ENCODE measurements at regions not wholly inside any gene's neighbourhood (a gene's known extent, or its start where the extent isn't known, plus 50 kb on each side); places are given as distances from the start of the nearest gene placed in this dataset.

DNA sequence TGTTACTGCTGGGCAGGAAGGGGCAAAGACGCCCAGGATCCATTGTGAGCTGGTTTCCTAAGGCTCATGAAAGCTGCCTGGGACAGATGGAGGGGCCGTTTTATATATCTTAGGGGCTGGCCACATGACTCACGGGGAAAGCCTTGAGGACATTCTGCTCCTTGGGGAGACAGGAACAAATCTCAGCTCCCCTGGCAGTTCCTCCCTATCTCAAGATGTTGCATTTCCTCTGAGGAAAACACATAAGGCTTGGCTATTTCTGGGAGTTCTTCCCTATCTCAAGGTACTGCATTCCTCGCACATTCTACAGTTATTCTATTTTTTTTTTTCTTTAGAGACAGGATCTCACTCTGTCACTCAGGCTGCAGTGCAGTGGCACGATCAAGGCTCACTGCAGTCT, 804.6 kb upstream of the TENM3 start:
- TF ChIP-seq, protein P1, sequence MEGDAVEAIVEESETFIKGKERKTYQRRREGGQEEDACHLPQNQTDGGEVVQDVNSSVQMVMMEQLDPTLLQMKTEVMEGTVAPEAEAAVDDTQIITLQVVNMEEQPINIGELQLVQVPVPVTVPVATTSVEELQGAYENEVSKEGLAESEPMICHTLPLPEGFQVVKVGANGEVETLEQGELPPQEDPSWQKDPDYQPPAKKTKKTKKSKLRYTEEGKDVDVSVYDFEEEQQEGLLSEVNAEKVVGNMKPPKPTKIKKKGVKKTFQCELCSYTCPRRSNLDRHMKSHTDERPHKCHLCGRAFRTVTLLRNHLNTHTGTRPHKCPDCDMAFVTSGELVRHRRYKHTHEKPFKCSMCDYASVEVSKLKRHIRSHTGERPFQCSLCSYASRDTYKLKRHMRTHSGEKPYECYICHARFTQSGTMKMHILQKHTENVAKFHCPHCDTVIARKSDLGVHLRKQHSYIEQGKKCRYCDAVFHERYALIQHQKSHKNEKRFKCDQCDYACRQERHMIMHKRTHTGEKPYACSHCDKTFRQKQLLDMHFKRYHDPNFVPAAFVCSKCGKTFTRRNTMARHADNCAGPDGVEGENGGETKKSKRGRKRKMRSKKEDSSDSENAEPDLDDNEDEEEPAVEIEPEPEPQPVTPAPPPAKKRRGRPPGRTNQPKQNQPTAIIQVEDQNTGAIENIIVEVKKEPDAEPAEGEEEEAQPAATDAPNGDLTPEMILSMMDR (IDR thresholded peaks at IDR 0.05; ENCODE audit: low read depth, low read length, missing control alignments): no peak
- no peak overlapping the region for H3K4me3 ChIP-seq (ENCODE audit: low read depth, low read length)
- in situ Hi-C loops (cut with HindIII; ENCODE audit: low sequenced_read_pairs): no loop called here
- no peak for DNase-seq (ENCODE audit: low read depth)

DNA sequence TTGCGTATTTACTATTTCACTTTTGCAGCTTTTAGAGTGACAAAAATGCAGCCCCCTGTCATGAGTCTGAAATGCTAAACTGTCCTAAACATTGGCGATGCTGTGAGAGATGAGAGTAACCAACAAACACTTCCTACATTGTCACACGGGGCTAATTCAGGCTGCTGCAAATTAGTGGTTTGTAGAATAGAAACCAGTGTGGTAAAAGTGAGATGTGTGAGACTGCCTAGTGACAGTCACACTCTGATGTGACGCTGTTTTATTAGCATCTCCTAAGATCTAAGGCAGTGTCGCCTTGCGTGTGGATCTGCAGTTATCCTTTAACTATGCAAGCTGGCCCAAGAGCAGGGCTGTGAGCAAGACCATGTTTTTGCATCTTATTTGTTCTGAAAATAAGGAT, 800.2 kb upstream of the TENM3 start:
- no peak for DNase-seq (ENCODE audit: low read depth)
- H3K4me3 ChIP-seq (ENCODE audit: low read depth, low read length): no peak overlapping the region
- in situ Hi-C loops (cut with HindIII; ENCODE audit: low sequenced_read_pairs): no loop called here
- TF ChIP-seq, protein P1 (IDR thresholded peaks at IDR 0.05; ENCODE audit: low read depth, low read length, missing control alignments): no peak

DNA sequence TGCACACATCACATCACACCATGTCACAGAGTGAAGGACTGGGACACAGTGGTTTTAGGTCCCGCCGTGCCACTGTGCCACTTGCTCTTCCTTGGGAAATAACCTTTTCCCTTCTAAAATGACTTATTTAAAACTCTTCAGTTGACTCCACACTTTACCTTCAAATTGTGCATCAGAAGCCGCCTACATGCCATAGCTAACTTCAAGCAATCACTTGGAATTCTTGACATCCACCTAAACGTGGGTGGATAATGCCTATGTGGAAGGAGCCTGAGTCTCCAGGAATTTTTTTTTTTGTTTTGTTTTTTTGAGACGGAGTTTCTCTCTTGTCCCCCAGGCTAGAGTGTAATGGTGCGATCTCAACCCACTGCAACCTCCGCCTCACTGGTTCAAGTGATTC, 777.4 kb upstream of the TENM3 start:
- in situ Hi-C loops (cut with HindIII; ENCODE audit: low sequenced_read_pairs): no loop called here
- DNase-seq (ENCODE audit: low read depth): no peak
- TF ChIP-seq, protein P1 (IDR thresholded peaks at IDR 0.05; ENCODE audit: low read depth, low read length, missing control alignments): no peak
- H3K4me3 ChIP-seq (ENCODE audit: low read depth, low read length): no peak overlapping the region

GRCh38 chr4:181468451-181468850, 774.8 kb upstream of the TENM3 start:
- TF ChIP-seq, protein P1 (IDR thresholded peaks at IDR 0.05; ENCODE audit: low read depth, low read length, missing control alignments): no peak
- no peak for DNase-seq (ENCODE audit: low read depth)
- in situ Hi-C loops (cut with HindIII; ENCODE audit: low sequenced_read_pairs): no loop called here
- no peak overlapping the region for H3K4me3 ChIP-seq (ENCODE audit: low read depth, low read length)

GRCh38 chr4:181470306-181470705, 772.9 kb upstream of the TENM3 start:
- H3K4me3 ChIP-seq (ENCODE audit: low read depth, low read length): no peak overlapping the region
- in situ Hi-C loops (cut with HindIII; ENCODE audit: low sequenced_read_pairs): no loop called here
- no peak for DNase-seq (ENCODE audit: low read depth)
- TF ChIP-seq, protein P1 (IDR thresholded peaks at IDR 0.05; ENCODE audit: low read depth, low read length, missing control alignments): no peak

DNA sequence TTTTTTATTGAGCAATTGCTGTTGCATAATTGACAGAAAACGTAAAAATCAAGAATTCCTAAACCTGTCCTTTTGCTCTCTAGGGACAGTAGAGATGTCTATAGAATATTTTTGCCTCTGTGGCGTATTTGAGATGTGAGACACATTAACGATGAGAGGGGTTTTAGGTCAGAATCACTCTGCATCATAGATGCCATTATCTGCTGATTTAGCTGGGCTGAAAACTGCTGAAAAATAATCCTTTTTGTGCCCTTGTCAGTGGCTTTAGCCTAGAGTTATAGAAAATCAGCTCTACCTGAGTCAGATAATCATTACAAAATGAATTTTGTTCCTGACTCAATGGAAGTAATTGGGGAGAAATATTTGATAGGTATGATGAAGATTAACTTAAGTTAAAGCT, 767.8 kb upstream of the TENM3 start:
- no peak for DNase-seq (ENCODE audit: low read depth)
- TF ChIP-seq, protein P1 (IDR thresholded peaks at IDR 0.05; ENCODE audit: low read depth, low read length, missing control alignments): no peak
- in situ Hi-C loops (cut with HindIII; ENCODE audit: low sequenced_read_pairs): no loop called here
- H3K4me3 ChIP-seq (ENCODE audit: low read depth, low read length): no peak overlapping the region

Measured in astrocyte of the cerebellum (primary cell).